H9 (cell line): ENCODE measurements at regions not wholly inside any gene's neighbourhood (a gene's known extent, or its start where the extent isn't known, plus 50 kb on each side); places are given as distances from the start of the nearest gene placed in this dataset.

ENCODE experiments used
- DNase-seq: peaks from one replicate; pipeline ENCODE4 v3.0.0-alpha.2; 2017
- H2AFZ ChIP-seq: one replicate; pipeline ENCODE4 v1.6.1; 2013; ENCODE audit warnings: mild to moderate bottlenecking, low read length, control low read depth, moderate library complexity
- H2AK5ac ChIP-seq: 2 replicates; pipeline ENCODE4 v1.6.1; 2013; ENCODE audit warnings: low read length, control low read depth, mixed read lengths; ENCODE audit not compliant: insufficient read length
- H2BK120ac ChIP-seq: one replicate; pipeline ENCODE4 v1.6.1; 2013; ENCODE audit warnings: low read depth, mild to moderate bottlenecking, low read length, control low read depth, inconsistent platforms; ENCODE audit not compliant: poor library complexity, severe bottlenecking
- H2BK12ac ChIP-seq: 2 replicates; pipeline ENCODE4 v1.6.1; 2013; ENCODE audit warnings: low read length, control low read depth, mixed read lengths, low read depth; ENCODE audit not compliant: insufficient read length
- H2BK15ac ChIP-seq: 2 replicates; pipeline ENCODE4 v1.6.1; 2013; ENCODE audit warnings: low read depth, low read length, control low read depth
- H2BK20ac ChIP-seq: one replicate; pipeline ENCODE4 v1.6.1; 2013; ENCODE audit warnings: low read depth, mild to moderate bottlenecking, low read length, control low read depth, inconsistent platforms; ENCODE audit not compliant: poor library complexity, severe bottlenecking
- H2BK5ac ChIP-seq: 2 replicates; pipeline ENCODE4 v1.6.1; 2013; ENCODE audit warnings: low read length, control low read depth, mixed read lengths; ENCODE audit not compliant: insufficient read length
- H3K14ac ChIP-seq: 2 replicates; pipeline ENCODE4 v1.6.1; 2013; ENCODE audit warnings: low read length, control low read depth; ENCODE audit not compliant: insufficient read depth
- H3K18ac ChIP-seq: 2 replicates; pipeline ENCODE4 v1.6.1; 2013; ENCODE audit warnings: low read depth, mild to moderate bottlenecking, mixed read lengths, low read length, control low read depth; ENCODE audit not compliant: insufficient read length
- H3K23ac ChIP-seq: 2 replicates; pipeline ENCODE4 v1.6.1; 2013; ENCODE audit warnings: low read length, control low read depth, mixed read lengths, low read depth; ENCODE audit not compliant: insufficient read length
- H3K23me2 ChIP-seq: 2 replicates; pipeline ENCODE4 v1.6.1; 2013; ENCODE audit warnings: low read depth, mild to moderate bottlenecking, mixed read lengths, low read length, control low read depth; ENCODE audit not compliant: insufficient read length, poor library complexity, severe bottlenecking
- H3K27ac ChIP-seq: 2 replicates; pipeline ENCODE4 v1.5.1; 2013; ENCODE audit warnings: low read length, control low read depth, mixed read lengths, low read depth; ENCODE audit not compliant: insufficient read length
- H3K27me3 ChIP-seq: 2 replicates; pipeline ENCODE4 v1.6.1; 2013; ENCODE audit warnings: low read length, control low read depth, inconsistent platforms; ENCODE audit not compliant: insufficient read depth
- H3K4ac ChIP-seq: 2 replicates; pipeline ENCODE4 v1.6.1; 2013; ENCODE audit warnings: low read depth, mild to moderate bottlenecking, control low read depth, inconsistent platforms, low read length, moderate library complexity
- H3K4me1 ChIP-seq: 2 replicates; pipeline ENCODE4 v1.6.1; 2013; ENCODE audit warnings: low read length, control low read depth, inconsistent platforms; ENCODE audit not compliant: insufficient read depth
- H3K4me2 ChIP-seq: 2 replicates; pipeline ENCODE4 v1.6.1; 2013; ENCODE audit warnings: low read length, control low read depth, mixed read lengths; ENCODE audit not compliant: insufficient read length, insufficient read depth
- H3K56ac ChIP-seq: 2 replicates; pipeline ENCODE4 v1.6.1; 2013; ENCODE audit warnings: low read depth, mild to moderate bottlenecking, mixed read lengths, low read length, control low read depth; ENCODE audit not compliant: insufficient read length
- H3K79me1 ChIP-seq: 2 replicates; pipeline ENCODE4 v1.6.1; 2013; ENCODE audit warnings: low read depth, mild to moderate bottlenecking, moderate library complexity, low read length, control low read depth, inconsistent platforms; ENCODE audit not compliant: insufficient read depth, poor library complexity, severe bottlenecking
- H3K79me2 ChIP-seq: 2 replicates; pipeline ENCODE4 v1.6.1; 2013; ENCODE audit warnings: low read length, control low read depth, inconsistent platforms; ENCODE audit not compliant: insufficient read depth
- H3K9ac ChIP-seq: 2 replicates; pipeline ENCODE4 v1.6.1; 2013; ENCODE audit warnings: low read length, control low read depth, mixed read lengths; ENCODE audit not compliant: insufficient read length; ENCODE audit errors: extremely low read depth
- H3K9me3 ChIP-seq: one replicate; pipeline ENCODE4 v1.6.1; 2013; ENCODE audit warnings: low read depth, low read length, inconsistent platforms; ENCODE audit not compliant: control insufficient read depth
- H3T11ph ChIP-seq: one replicate; pipeline ENCODE4 v1.6.1; 2013; ENCODE audit warnings: mild to moderate bottlenecking, low read length, control low read depth, inconsistent platforms
- H4K20me1 ChIP-seq: one replicate; pipeline ENCODE4 v1.6.1; 2013; ENCODE audit not compliant: control insufficient read depth, insufficient read length, insufficient read depth
- H4K5ac ChIP-seq: 2 replicates; pipeline ENCODE4 v1.6.1; 2013; ENCODE audit warnings: low read depth, mild to moderate bottlenecking, mixed read lengths, low read length, control low read depth; ENCODE audit not compliant: insufficient read length
- H4K8ac ChIP-seq: replicated peaks from 2 replicates; pipeline ENCODE4 v1.6.1; 2013; ENCODE audit warnings: low read length, control low read depth, mixed read lengths, low read depth; ENCODE audit not compliant: insufficient read length
- H4K91ac ChIP-seq: 2 replicates; pipeline ENCODE4 v1.6.1; 2013; ENCODE audit warnings: low read depth, mild to moderate bottlenecking, moderate library complexity, mixed read lengths, low read length, control low read depth; ENCODE audit not compliant: insufficient read length
- H3K27ac Mint-ChIP-seq, 3 experiments: 2 replicates in 2 of 3; 3 replicates in 1 of 3; pipeline ENCODE4 v1.8.0; 2020 to 2021; ENCODE audit warnings: mixed read lengths in 3 of 3, mild to moderate bottlenecking in 1 of 3, moderate library complexity in 1 of 3
- H3K27me3 Mint-ChIP-seq: 2 replicates; pipeline ENCODE4 v1.8.0; 2021; ENCODE audit warnings: low read depth, mild to moderate bottlenecking, moderate library complexity, mixed read lengths
- H3K36me3 Mint-ChIP-seq, 3 experiments: 2 replicates in 2 of 3; 3 replicates in 1 of 3; pipeline ENCODE4 v1.8.0; 2020 to 2021; ENCODE audit warnings: low read depth in 3 of 3, mixed read lengths in 3 of 3; ENCODE audit not compliant: insufficient read depth in 1 of 3
- H3K4me1 Mint-ChIP-seq, 2 experiments: 2 replicates each; pipeline ENCODE4 v1.8.0; 2020; ENCODE audit warnings: mixed read lengths in 2 of 2
- H3K4me3 Mint-ChIP-seq, 2 experiments: 2 replicates in 1 of 2; 3 replicates in 1 of 2; pipeline ENCODE4 v1.8.0; 2020 to 2021; ENCODE audit warnings: mild to moderate bottlenecking in 2 of 2, mixed read lengths in 2 of 2, moderate library complexity in 1 of 2
- H3K9me3 Mint-ChIP-seq, 2 experiments: 2 replicates in 1 of 2; 3 replicates in 1 of 2; pipeline ENCODE4 v1.8.0; 2020; ENCODE audit warnings: mild to moderate bottlenecking in 2 of 2, mixed read lengths in 2 of 2, moderate library complexity in 1 of 2
- CTCF ChIP-seq: fragments of 200-600 bp; sonication (generic); conservative IDR thresholded peaks from 3 replicates; pipeline ENCODE4 v1.8.0; 2021; ENCODE audit warnings: antibody characterized with exemption, mild to moderate bottlenecking
- WGBS: extraction: QIAGEN DNeasy Blood & Tissue Kit; methylation state at CpG from one replicate; pipeline ENCODE4 v1.1.7; 2013; ENCODE audit warnings: missing lambda C conversion rate, low lambda C conversion rate, mixed read lengths; ENCODE audit not compliant: insufficient read length; ENCODE audit errors: extremely low coverage; 5-methylcytosine and 5-hydroxymethylcytosine counted together

- Histone ChIP-seq H3K18ac (no peak overlapping the region), H4K20me1 (no peaks in the 10 kb centered on the region), H3K79me2 (no peaks in the 10 kb centered on the region), H3K23me2 (no peaks in the 10 kb centered on the region), H2BK5ac (no peak overlapping the region), H4K5ac (no peak overlapping the region), H3K23ac (no peak overlapping the region), H3K9me3 (no peaks in the 10 kb centered on the region), H2BK15ac (no peak overlapping the region), H3K14ac (no peak overlapping the region), H3K4ac (no peak overlapping the region), H3T11ph (no peak overlapping the region), H3K27me3 (no peaks in the 10 kb centered on the region), H3K9ac (no peak overlapping the region), H3K56ac (no peak overlapping the region), H3K79me1 (no peaks in the 10 kb centered on the region), H4K8ac (no peak overlapping the region), H2BK120ac (no peak overlapping the region), H2AK5ac (no peak overlapping the region), H4K91ac (no peak overlapping the region), H3K4me2 (no peak overlapping the region), H3K27ac (no peak overlapping the region), H2BK12ac (no peak overlapping the region), H3K4me1 (no peaks in the 10 kb centered on the region), H2BK20ac (no peak overlapping the region), H2AFZ (no peak overlapping the region)
- DNase-seq: no peak
- Mint-ChIP-seq H3K27me3 (no peaks in the 10 kb centered on the region; the same call in none of the 2 replicates), H3K9me3 (peaks cover 0 to 2% of the 10 kb centered on the region in 2 experiments; a peak in 1 of 5 replicates), H3K36me3 (no peaks in the 10 kb centered on the region; a peak in 1 of 7 replicates), H3K27ac (no peak overlapping the region), H3K4me3 (no peak overlapping the region), H3K4me1 (no peaks in the 10 kb centered on the region)
- no peak for TF ChIP-seq CTCF
- WGBS: no CpG with 5 or more reads among the region's 4 CpGs
These were observed 661.9 kb downstream of the ETS1 start for GRCh38 chr11:127925475-127925874.
